Stimulated activated memory B cell treated with anti-CD40 and anti-IgM and Interleukin-4, amounts not matched to agents 10 μg/mL and 1 μg/mL and 100 μg/mL, for 72 hours (primary cell): ENCODE measurements at regions not wholly inside any gene's neighbourhood (a gene's known extent, or its start where the extent isn't known, plus 50 kb on each side); places are given as distances from the start of the nearest gene placed in this dataset.
A peak's percentile ranks its signal among the peaks of the same experiment; 100 is the strongest.

Experiments
- ATAC-seq: fragments of 150-1000 bp; cut with Tn5 transposase; 2 replicates; pipeline ENCODE4 v1.10.0; 2021
- H3K27ac Mint-ChIP-seq: one replicate; pipeline ENCODE4 v1.8.0; 2022; ENCODE audit warnings: mild to moderate bottlenecking, mixed read lengths
- H3K27me3 Mint-ChIP-seq: one replicate; pipeline ENCODE4 v1.8.0; 2022; ENCODE audit warnings: mixed read lengths
- H3K36me3 Mint-ChIP-seq: one replicate; pipeline ENCODE4 v1.8.0; 2022; ENCODE audit warnings: mixed read lengths
- H3K4me1 Mint-ChIP-seq: one replicate; pipeline ENCODE4 v1.8.0; 2022; ENCODE audit warnings: mixed read lengths
- H3K4me3 Mint-ChIP-seq: one replicate; pipeline ENCODE4 v1.8.0; 2022; ENCODE audit warnings: mild to moderate bottlenecking, moderate library complexity, mixed read lengths
- H3K9me3 Mint-ChIP-seq: one replicate; pipeline ENCODE4 v1.8.0; 2022; ENCODE audit warnings: mixed read lengths

GRCh38 chr6:82040405-82041221 is 206.9 kb downstream of the IBTK start:
- no peaks in the 10 kb centered on the region for H3K4me1 Mint-ChIP-seq
- H3K9me3 Mint-ChIP-seq = no peaks in the 10 kb centered on the region
- no peaks in the 10 kb centered on the region for H3K27me3 Mint-ChIP-seq
- ATAC-seq = no peak
- H3K27ac Mint-ChIP-seq = no peak overlapping the region
- no peaks in the 10 kb centered on the region for H3K36me3 Mint-ChIP-seq
- H3K4me3 Mint-ChIP-seq = no peak overlapping the region

GRCh38 chr6:82038631-82039030 is 208.9 kb downstream of the IBTK start:
- Mint-ChIP-seq H3K9me3 (no peaks in the 10 kb centered on the region), H3K36me3 (no peaks in the 10 kb centered on the region), H3K27ac (no peak overlapping the region), H3K27me3 (no peaks in the 10 kb centered on the region), H3K4me1 (no peaks in the 10 kb centered on the region), H3K4me3 (no peak overlapping the region)
- ATAC-seq = no peak

GRCh38 chr6:82035526-82035925 is 212.0 kb downstream of the IBTK start:
- Mint-ChIP-seq H3K4me3 (no peak overlapping the region), H3K4me1 (no peaks in the 10 kb centered on the region)

GRCh38 chr6:82033631-82034211 is 213.8 kb downstream of the IBTK start:
- Mint-ChIP-seq H3K9me3 (no peaks in the 10 kb centered on the region), H3K27ac (no peak overlapping the region), H3K27me3 (peaks cover 13% of the 10 kb centered on the region), H3K36me3 (no peaks in the 10 kb centered on the region), H3K4me3 (no peak overlapping the region), H3K4me1 (no peaks in the 10 kb centered on the region)
- peak; percentile 21 for ATAC-seq

More at GRCh38 chr6:82035526-82035925, 212.0 kb downstream of the IBTK start:
- no peak overlapping the region for H3K27ac Mint-ChIP-seq
- no peaks in the 10 kb centered on the region for H3K36me3 Mint-ChIP-seq
- no peaks in the 10 kb centered on the region for H3K27me3 Mint-ChIP-seq
- no peaks in the 10 kb centered on the region for H3K9me3 Mint-ChIP-seq
- no peak for ATAC-seq

GRCh38 chr6:82032444-82032843 is 215.1 kb downstream of the IBTK start:
- Mint-ChIP-seq H3K4me3 (no peak overlapping the region), H3K27ac (no peak overlapping the region), H3K27me3 (peaks cover 13% of the 10 kb centered on the region), H3K4me1 (no peaks in the 10 kb centered on the region), H3K9me3 (no peaks in the 10 kb centered on the region), H3K36me3 (no peaks in the 10 kb centered on the region)
- ATAC-seq = no peak

- ATAC-seq = no peak
- Mint-ChIP-seq H3K36me3 (no peaks in the 10 kb centered on the region), H3K4me1 (no peaks in the 10 kb centered on the region), H3K9me3 (no peaks in the 10 kb centered on the region), H3K27me3 (peaks cover 13% of the 10 kb centered on the region), H3K27ac (no peak overlapping the region), H3K4me3 (no peak overlapping the region)
These were observed 216.6 kb downstream of the IBTK start for GRCh38 chr6:82030761-82031503.

GRCh38 chr6:82030301-82030700 is 217.2 kb downstream of the IBTK start:
- H3K36me3 Mint-ChIP-seq = no peaks in the 10 kb centered on the region
- H3K27me3 Mint-ChIP-seq = peaks cover 13% of the 10 kb centered on the region

GRCh38 chr6:82025271-82025670 is 222.3 kb downstream of the IBTK start:
- H3K9me3 Mint-ChIP-seq = peaks cover under 1% of the 10 kb centered on the region
- no peak overlapping the region for H3K4me3 Mint-ChIP-seq
- ATAC-seq = no peak
- H3K4me1 Mint-ChIP-seq = no peaks in the 10 kb centered on the region
- H3K36me3 Mint-ChIP-seq = no peaks in the 10 kb centered on the region
- peaks cover 11% of the 10 kb centered on the region for H3K27me3 Mint-ChIP-seq
- no peak overlapping the region for H3K27ac Mint-ChIP-seq

More at GRCh38 chr6:82030301-82030700, 217.2 kb downstream of the IBTK start:
- ATAC-seq = no peak
- H3K9me3 Mint-ChIP-seq = no peaks in the 10 kb centered on the region
- no peaks in the 10 kb centered on the region for H3K4me1 Mint-ChIP-seq
- H3K4me3 Mint-ChIP-seq = no peak overlapping the region
- no peak overlapping the region for H3K27ac Mint-ChIP-seq

- Mint-ChIP-seq H3K27me3 (no peaks in the 10 kb centered on the region), H3K9me3 (peaks cover 3% of the 10 kb centered on the region), H3K27ac (no peak overlapping the region), H3K36me3 (no peaks in the 10 kb centered on the region), H3K4me3 (no peak overlapping the region), H3K4me1 (no peaks in the 10 kb centered on the region)
- ATAC-seq = no peak
These were observed 224.9 kb downstream of the IBTK start for GRCh38 chr6:82022614-82023129.

GRCh38 chr6:82017773-82018172 is 229.8 kb downstream of the IBTK start:
- no peak overlapping the region for H3K4me3 Mint-ChIP-seq
- ATAC-seq = no peak
- H3K27ac Mint-ChIP-seq = no peak overlapping the region
- no peaks in the 10 kb centered on the region for H3K4me1 Mint-ChIP-seq
- H3K36me3 Mint-ChIP-seq = no peaks in the 10 kb centered on the region
- H3K27me3 Mint-ChIP-seq = no peaks in the 10 kb centered on the region
- peaks cover 3% of the 10 kb centered on the region for H3K9me3 Mint-ChIP-seq

- Mint-ChIP-seq H3K27me3 (no peaks in the 10 kb centered on the region), H3K9me3 (peaks cover 3% of the 10 kb centered on the region), H3K36me3 (no peaks in the 10 kb centered on the region), H3K4me3 (no peak overlapping the region), H3K4me1 (no peaks in the 10 kb centered on the region), H3K27ac (no peak overlapping the region)
- no peak for ATAC-seq
These were observed 230.3 kb downstream of the IBTK start for GRCh38 chr6:82017288-82017687.

GRCh38 chr6:82015526-82015925 is 232.0 kb downstream of the IBTK start:
- Mint-ChIP-seq H3K27ac (no peak overlapping the region), H3K27me3 (no peaks in the 10 kb centered on the region), H3K36me3 (no peaks in the 10 kb centered on the region), H3K4me1 (no peaks in the 10 kb centered on the region), H3K9me3 (peaks cover 3% of the 10 kb centered on the region), H3K4me3 (no peak overlapping the region)
- ATAC-seq = no peak

GRCh38 chr6:82015043-82015442 is 232.5 kb downstream of the IBTK start:
- H3K27ac Mint-ChIP-seq = no peak overlapping the region
- ATAC-seq = no peak
- no peaks in the 10 kb centered on the region for H3K27me3 Mint-ChIP-seq

GRCh38 chr6:82013561-82014530 is 233.7 kb downstream of the IBTK start:
- Mint-ChIP-seq H3K9me3 (peaks cover 7% of the 10 kb centered on the region), H3K4me1 (no peaks in the 10 kb centered on the region), H3K36me3 (no peaks in the 10 kb centered on the region)

More at GRCh38 chr6:82015043-82015442, 232.5 kb downstream of the IBTK start:
- Mint-ChIP-seq H3K9me3 (peaks cover under 1% of the 10 kb centered on the region), H3K4me3 (no peak overlapping the region), H3K36me3 (no peaks in the 10 kb centered on the region), H3K4me1 (no peaks in the 10 kb centered on the region)

More at GRCh38 chr6:82013561-82014530, 233.7 kb downstream of the IBTK start:
- ATAC-seq = no peak
- H3K27me3 Mint-ChIP-seq = no peaks in the 10 kb centered on the region
- H3K4me3 Mint-ChIP-seq = no peak overlapping the region
- no peak overlapping the region for H3K27ac Mint-ChIP-seq
